Keratinocyte (primary cell): ENCODE measurements at regions not wholly inside any gene's neighbourhood (a gene's known extent, or its start where the extent isn't known, plus 50 kb on each side); places are given as distances from the start of the nearest gene placed in this dataset.

Experiments
- DNase-seq: peaks from one replicate; pipeline ENCODE4 v3.0.0-alpha.2; 2011; ENCODE audit warnings: low read depth, missing footprints, low spot score
- FAIRE-seq: peaks from 2 replicates; lab custom pipeline; 2011; peaks lifted over from hg19 to GRCh38; lab: Jason Lieb, UNC
- H2AFZ ChIP-seq: 2 replicates; pipeline ENCODE4 v1.6.0; 2012; ENCODE audit warnings: low read length, control low read depth, inconsistent platforms; ENCODE audit not compliant: control insufficient read depth
- H3K27ac ChIP-seq: 2 replicates; pipeline ENCODE4 v1.5.1; 2011; ENCODE audit warnings: low read length; ENCODE audit not compliant: control insufficient read depth, insufficient read depth
- H3K27me3 ChIP-seq: 3 replicates; pipeline ENCODE4 v1.6.0; 2011; ENCODE audit warnings: low read length; ENCODE audit not compliant: control insufficient read depth, insufficient read depth; ENCODE audit errors: extremely low read depth
- H3K36me3 ChIP-seq, 2 experiments: 2 replicates in 1 of 2; 3 replicates in 1 of 2; pipeline ENCODE4 v1.5.1; 2011; ENCODE audit warnings: low read length in 2 of 2, mild to moderate bottlenecking in 1 of 2; ENCODE audit not compliant: control insufficient read depth in 2 of 2, insufficient read depth in 2 of 2; ENCODE audit errors: extremely low read depth in 1 of 2
- H3K4me1 ChIP-seq: 3 replicates; pipeline ENCODE4 v1.5.1; 2011; ENCODE audit warnings: low read length; ENCODE audit not compliant: control insufficient read depth, insufficient read depth; ENCODE audit errors: extremely low read depth
- H3K4me2 ChIP-seq: 3 replicates; pipeline ENCODE4 v1.6.0; 2011; ENCODE audit warnings: low read depth, low read length; ENCODE audit not compliant: control insufficient read depth, insufficient read depth; ENCODE audit errors: extremely low read depth
- H3K4me3 ChIP-seq, 3 experiments: fragments of 200-600 bp in 1 of 3; sonication (generic) in 1 of 3; 2 replicates in 2 of 3; 3 replicates in 1 of 3; pipeline ENCODE4 v1.5.1; 2011 to 2016; ENCODE audit warnings: low read length in 3 of 3, mild to moderate bottlenecking in 3 of 3, control low read depth in 2 of 3, inconsistent platforms in 1 of 3, low read depth in 1 of 3, mixed read lengths in 1 of 3, mixed run types in 1 of 3, moderate library complexity in 1 of 3; ENCODE audit not compliant: control insufficient read depth in 2 of 3, insufficient read depth in 2 of 3; ENCODE audit errors: extremely low read depth in 1 of 3
- H3K79me2 ChIP-seq: 2 replicates; pipeline ENCODE4 v1.6.0; 2012; ENCODE audit warnings: low read length; ENCODE audit not compliant: control insufficient read depth, insufficient read depth
- H3K9ac ChIP-seq: 3 replicates; pipeline ENCODE4 v1.6.0; 2011; ENCODE audit warnings: low read length; ENCODE audit not compliant: control insufficient read depth, insufficient read depth; ENCODE audit errors: extremely low read depth
- H3K9me1 ChIP-seq: 3 replicates; pipeline ENCODE4 v1.6.0; 2011; ENCODE audit warnings: low read length; ENCODE audit not compliant: control insufficient read depth, insufficient read depth; ENCODE audit errors: extremely low read depth
- H3K9me3 ChIP-seq: 2 replicates; pipeline ENCODE4 v1.5.1; 2012; ENCODE audit warnings: low read depth, low read length; ENCODE audit not compliant: control insufficient read depth
- H4K20me1 ChIP-seq: 3 replicates; pipeline ENCODE4 v1.6.0; 2011; ENCODE audit warnings: low read length; ENCODE audit not compliant: control insufficient read depth, insufficient read depth; ENCODE audit errors: extremely low read depth
- EZH2 ChIP-seq: IDR thresholded peaks from one replicate; pipeline ENCODE4 v1.6.1; 2012; ENCODE audit warnings: inconsistent platforms, mild to moderate bottlenecking, low read length, moderate library complexity
- dilution Hi-C: fragments of 300-500 bp; cut with MboI; formaldehyde crosslinking; loops from one replicate; pipeline ENCODE4 v1.7.0; 2020; ENCODE audit warnings: low sequenced_read_pairs; ENCODE audit not compliant: extremely low pct_ligation_motif_present
- TF ChIP-seq, protein P1 (sequence below), 3 experiments: IDR thresholded peaks in 1 of 3; conservative IDR thresholded peaks in 1 of 3; optimal IDR thresholded peaks in 1 of 3; 2 replicates in 2 of 3; 3 replicates in 1 of 3; pipeline versions ENCODE3 to v1.5.1; 2011; ENCODE audit warnings: low read length in 3 of 3, mild to moderate bottlenecking in 3 of 3, moderate library complexity in 2 of 3, control low read depth in 1 of 3, inconsistent platforms in 1 of 3; ENCODE audit not compliant: insufficient read depth in 2 of 3; ENCODE audit errors: extremely low read depth in 1 of 3

DNA sequence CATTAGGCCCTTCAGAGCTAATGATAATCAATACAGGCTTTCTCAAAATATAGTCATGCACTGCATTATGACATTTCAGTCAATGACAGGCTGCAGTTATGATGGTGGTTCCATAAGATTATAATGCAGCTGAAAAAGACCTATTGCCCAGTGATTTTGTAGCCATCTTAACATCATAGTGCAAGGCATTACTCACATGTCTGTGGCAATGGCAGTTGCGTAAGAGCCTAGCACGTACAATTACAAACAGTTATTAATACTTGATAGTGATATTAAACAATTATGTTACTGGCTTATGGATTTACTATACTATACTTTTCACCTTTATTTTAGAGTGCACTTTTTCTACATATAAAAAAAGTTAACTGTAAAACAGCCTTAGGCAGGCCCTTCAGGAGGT is 214.8 kb downstream of the ISL1 start:
- Histone ChIP-seq H3K27me3 (no peaks in the 10 kb centered on the region), H3K4me3 (no peak overlapping the region), H3K79me2 (no peaks in the 10 kb centered on the region), H3K27ac (no peak overlapping the region), H3K9me3 (no peaks in the 10 kb centered on the region), H3K4me2 (no peak overlapping the region), H2AFZ (no peak overlapping the region), H3K36me3 (no peaks in the 10 kb centered on the region), H4K20me1 (no peaks in the 10 kb centered on the region), H3K4me1 (no peaks in the 10 kb centered on the region), H3K9ac (no peak overlapping the region), H3K9me1 (no peaks in the 10 kb centered on the region)
- FAIRE-seq (no peak), DNase-seq (no peak)
- dilution Hi-C loops = no loop called here
- TF ChIP-seq EZH2 = no peak
- TF ChIP-seq, protein P1, sequence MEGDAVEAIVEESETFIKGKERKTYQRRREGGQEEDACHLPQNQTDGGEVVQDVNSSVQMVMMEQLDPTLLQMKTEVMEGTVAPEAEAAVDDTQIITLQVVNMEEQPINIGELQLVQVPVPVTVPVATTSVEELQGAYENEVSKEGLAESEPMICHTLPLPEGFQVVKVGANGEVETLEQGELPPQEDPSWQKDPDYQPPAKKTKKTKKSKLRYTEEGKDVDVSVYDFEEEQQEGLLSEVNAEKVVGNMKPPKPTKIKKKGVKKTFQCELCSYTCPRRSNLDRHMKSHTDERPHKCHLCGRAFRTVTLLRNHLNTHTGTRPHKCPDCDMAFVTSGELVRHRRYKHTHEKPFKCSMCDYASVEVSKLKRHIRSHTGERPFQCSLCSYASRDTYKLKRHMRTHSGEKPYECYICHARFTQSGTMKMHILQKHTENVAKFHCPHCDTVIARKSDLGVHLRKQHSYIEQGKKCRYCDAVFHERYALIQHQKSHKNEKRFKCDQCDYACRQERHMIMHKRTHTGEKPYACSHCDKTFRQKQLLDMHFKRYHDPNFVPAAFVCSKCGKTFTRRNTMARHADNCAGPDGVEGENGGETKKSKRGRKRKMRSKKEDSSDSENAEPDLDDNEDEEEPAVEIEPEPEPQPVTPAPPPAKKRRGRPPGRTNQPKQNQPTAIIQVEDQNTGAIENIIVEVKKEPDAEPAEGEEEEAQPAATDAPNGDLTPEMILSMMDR (optimal IDR thresholded peaks at IDR 0.05 in 1 of 3, IDR thresholded peaks at IDR 0.05 in 1 of 3, conservative IDR thresholded peaks at IDR 0.05 in 1 of 3; ENCODE audit: extremely low read depth in 1 of 3, insufficient read depth in 2 of 3, low read length in 3 of 3) = no peak

DNA sequence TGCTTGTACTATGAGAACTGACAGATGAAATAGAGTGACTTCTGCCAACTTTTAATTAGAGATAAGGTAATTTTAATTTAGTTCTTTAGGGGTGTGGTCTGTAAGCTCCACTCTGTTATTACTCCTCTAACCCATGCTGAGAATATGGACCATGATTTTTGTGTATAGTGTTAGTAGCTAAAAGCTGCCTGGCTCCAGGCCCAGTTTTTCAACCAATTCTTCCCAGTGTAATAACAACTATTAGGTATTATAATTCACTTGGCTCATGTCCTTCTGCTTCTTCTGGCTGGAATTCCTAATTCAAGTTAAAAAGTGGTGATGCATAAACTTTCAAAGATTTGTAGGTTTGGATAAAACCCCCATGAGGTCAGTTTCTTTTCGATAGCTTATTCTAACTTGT is 216.3 kb downstream of the ISL1 start:
- Histone ChIP-seq H3K9ac (no peak overlapping the region), H3K4me3 (no peak overlapping the region), H3K4me2 (no peak overlapping the region), H3K36me3 (no peaks in the 10 kb centered on the region), H3K27ac (no peak overlapping the region), H2AFZ (no peak overlapping the region), H4K20me1 (no peaks in the 10 kb centered on the region), H3K27me3 (no peaks in the 10 kb centered on the region), H3K79me2 (no peaks in the 10 kb centered on the region), H3K9me3 (no peaks in the 10 kb centered on the region), H3K9me1 (no peaks in the 10 kb centered on the region), H3K4me1 (no peaks in the 10 kb centered on the region)
- FAIRE-seq (no peak), DNase-seq (no peak)
- TF ChIP-seq, protein P1 (optimal IDR thresholded peaks at IDR 0.05 in 1 of 3, IDR thresholded peaks at IDR 0.05 in 1 of 3, conservative IDR thresholded peaks at IDR 0.05 in 1 of 3; ENCODE audit: extremely low read depth in 1 of 3, insufficient read depth in 2 of 3, low read length in 3 of 3) = no peak
- TF ChIP-seq EZH2 = no peak
- dilution Hi-C loops = no loop called here
